Vagina (tissue), 2 donors: ENCODE measurements at regions not wholly inside any gene's neighbourhood (a gene's known extent, or its start where the extent isn't known, plus 50 kb on each side); places are given as distances from the start of the nearest gene placed in this dataset.

ENCODE experiments used
- CTCF ChIP-seq, 3 experiments: fragments of 450-650 bp in 2 of 3; fragments of 200-600 bp in 1 of 3; sonication (generic) in 1 of 3; IDR thresholded peaks; one replicate each; pipeline ENCODE4 v1.5.1; 2017 to 2019; ENCODE audit warnings: antibody characterized with exemption in 3 of 3, mild to moderate bottlenecking in 2 of 3, moderate library complexity in 2 of 3
- POLR2AphosphoS5 ChIP-seq, 2 donors: sonication (generic); formaldehyde crosslinking; IDR thresholded peaks; one replicate each; pipeline ENCODE4 v1.9.0; 2017; ENCODE audit warnings: antibody characterized with exemption in 2 of 2, mild to moderate bottlenecking in 2 of 2, low read depth in 1 of 2; ENCODE audit not compliant: insufficient read depth in 1 of 2

- TF ChIP-seq CTCF (IDR thresholded peaks at IDR 0.05) (no peak), POLR2AphosphoS5 (IDR thresholded peaks at IDR 0.05; ENCODE audit: insufficient read depth in 1 of 2, low read depth in 1 of 2) (no peak)
These were observed 66.1 kb upstream of the SIAH1 start for GRCh38 chr16:48451323-48451722.
